Neural progenitor cell (in vitro differentiated cells): ENCODE measurements at regions not wholly inside any gene's neighbourhood (a gene's known extent, or its start where the extent isn't known, plus 50 kb on each side); places are given as distances from the start of the nearest gene placed in this dataset.

Source experiments
- CTCF ChIP-seq: fragments of 200-600 bp; sonication (generic); IDR thresholded peaks from 2 replicates; pipeline ENCODE4 v1.5.1; 2017; ENCODE audit warnings: antibody characterized with exemption, mild to moderate bottlenecking
- EZH2 ChIP-seq: fragments of 200-600 bp; sonication (generic); IDR thresholded peaks from 2 replicates; pipeline ENCODE4 v1.6.1; 2017; ENCODE audit warnings: antibody characterized with exemption, mild to moderate bottlenecking, moderate library complexity

GRCh38 chr1:209491031-209491430 is 92.5 kb upstream of the CAMK1G start:
- TF ChIP-seq EZH2 = no peak
- no peak for TF ChIP-seq CTCF
